ENCODE measurements at regions not wholly inside any gene's neighbourhood (a gene's known extent, or its start where the extent isn't known, plus 50 kb on each side); places are given as distances from the start of the nearest gene placed in this dataset.

DNA sequence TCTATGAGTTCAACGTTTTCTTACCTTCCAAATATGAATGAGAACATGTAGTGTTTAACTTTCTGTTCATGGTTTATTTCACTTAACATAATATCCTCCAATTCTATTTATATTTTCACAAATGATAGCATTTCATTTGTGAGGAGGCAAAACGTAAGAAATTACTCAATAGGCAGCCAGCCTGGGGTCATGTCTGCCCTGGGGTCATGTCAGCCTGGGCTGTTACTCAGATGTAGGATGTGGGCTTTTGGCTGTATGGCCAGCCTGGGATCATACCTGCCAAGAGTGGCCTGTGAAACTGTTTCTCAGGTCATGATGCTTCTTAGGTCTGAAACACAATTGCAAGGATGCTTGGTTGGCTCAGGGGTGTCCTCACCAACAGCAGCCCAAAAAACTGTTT, 187.0 kb downstream of the FBXO8 start:
- no peaks in the 10 kb centered on the region for H3K27me3 Mint-ChIP-seq (ENCODE audit: low read depth)
- no peak for DNase-seq (ENCODE audit: low spot score)
- no peaks in the 10 kb centered on the region for H3K36me3 Mint-ChIP-seq (ENCODE audit: low read depth)
- no peak overlapping the region for H3K4me3 Mint-ChIP-seq (ENCODE audit: unreplicated experiment)
- TF ChIP-seq, protein P1, sequence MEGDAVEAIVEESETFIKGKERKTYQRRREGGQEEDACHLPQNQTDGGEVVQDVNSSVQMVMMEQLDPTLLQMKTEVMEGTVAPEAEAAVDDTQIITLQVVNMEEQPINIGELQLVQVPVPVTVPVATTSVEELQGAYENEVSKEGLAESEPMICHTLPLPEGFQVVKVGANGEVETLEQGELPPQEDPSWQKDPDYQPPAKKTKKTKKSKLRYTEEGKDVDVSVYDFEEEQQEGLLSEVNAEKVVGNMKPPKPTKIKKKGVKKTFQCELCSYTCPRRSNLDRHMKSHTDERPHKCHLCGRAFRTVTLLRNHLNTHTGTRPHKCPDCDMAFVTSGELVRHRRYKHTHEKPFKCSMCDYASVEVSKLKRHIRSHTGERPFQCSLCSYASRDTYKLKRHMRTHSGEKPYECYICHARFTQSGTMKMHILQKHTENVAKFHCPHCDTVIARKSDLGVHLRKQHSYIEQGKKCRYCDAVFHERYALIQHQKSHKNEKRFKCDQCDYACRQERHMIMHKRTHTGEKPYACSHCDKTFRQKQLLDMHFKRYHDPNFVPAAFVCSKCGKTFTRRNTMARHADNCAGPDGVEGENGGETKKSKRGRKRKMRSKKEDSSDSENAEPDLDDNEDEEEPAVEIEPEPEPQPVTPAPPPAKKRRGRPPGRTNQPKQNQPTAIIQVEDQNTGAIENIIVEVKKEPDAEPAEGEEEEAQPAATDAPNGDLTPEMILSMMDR (IDR thresholded peaks at IDR 0.05), result no peak
- no peaks in the 10 kb centered on the region for H3K4me1 Mint-ChIP-seq (ENCODE audit: low read depth)
- peaks cover 8% of the 10 kb centered on the region for H3K9me3 Mint-ChIP-seq (ENCODE audit: low read depth)
- no peak overlapping the region for H3K27ac Mint-ChIP-seq (ENCODE audit: unreplicated experiment)

DNA sequence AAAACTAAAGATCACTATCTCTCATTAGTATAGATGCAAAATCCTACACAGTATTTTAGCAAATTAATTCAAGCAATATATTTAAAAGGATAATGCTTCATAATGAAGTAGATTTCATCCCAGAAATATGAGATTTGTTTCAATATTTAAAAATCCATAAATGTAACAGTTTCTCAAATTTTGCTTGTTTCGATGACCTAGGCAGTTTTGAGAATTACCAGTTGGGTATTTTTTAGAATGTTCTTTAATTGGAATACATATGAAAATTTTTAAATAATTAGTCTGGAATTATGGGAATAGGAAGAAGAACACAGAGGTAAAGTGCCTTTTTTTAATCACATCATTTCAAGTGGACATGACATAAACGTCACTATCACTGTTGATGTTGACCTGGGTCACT, 192.3 kb downstream of the FBXO8 start:
- peaks cover 8% of the 10 kb centered on the region for H3K9me3 Mint-ChIP-seq (ENCODE audit: low read depth)
- TF ChIP-seq, protein P1 (IDR thresholded peaks at IDR 0.05), result no peak
- peaks cover 10% of the 10 kb centered on the region for H3K27me3 Mint-ChIP-seq (ENCODE audit: low read depth)
- H3K27ac Mint-ChIP-seq (ENCODE audit: unreplicated experiment), result no peak overlapping the region
- H3K4me3 Mint-ChIP-seq (ENCODE audit: unreplicated experiment), result no peak overlapping the region
- DNase-seq (ENCODE audit: low spot score), result no peak
- no peaks in the 10 kb centered on the region for H3K36me3 Mint-ChIP-seq (ENCODE audit: low read depth)
- no peaks in the 10 kb centered on the region for H3K4me1 Mint-ChIP-seq (ENCODE audit: low read depth)

DNA sequence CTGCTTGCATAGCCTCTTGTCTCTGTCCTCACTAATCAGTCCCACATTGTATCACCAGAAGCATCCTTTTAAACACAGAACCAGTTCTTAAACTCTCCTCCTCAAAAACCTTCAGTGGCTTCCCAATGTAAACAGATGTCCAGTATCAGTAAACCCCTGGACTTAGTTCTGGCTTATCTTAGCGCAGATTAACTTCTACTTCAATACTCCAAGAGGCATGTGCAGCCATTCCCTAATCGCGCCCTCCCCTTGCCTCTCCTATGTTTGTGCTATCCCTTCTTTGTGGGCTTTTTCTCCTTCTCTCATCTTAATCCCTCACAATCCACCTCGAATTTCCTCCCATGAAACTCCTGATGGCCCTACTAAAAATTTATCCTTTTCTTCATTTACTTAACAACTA, 193.8 kb downstream of the FBXO8 start:
- Mint-ChIP-seq H3K36me3 (ENCODE audit: low read depth) (no peaks in the 10 kb centered on the region), H3K4me1 (ENCODE audit: low read depth) (no peaks in the 10 kb centered on the region)
- TF ChIP-seq, protein P1 (IDR thresholded peaks at IDR 0.05), result no peak

DNA sequence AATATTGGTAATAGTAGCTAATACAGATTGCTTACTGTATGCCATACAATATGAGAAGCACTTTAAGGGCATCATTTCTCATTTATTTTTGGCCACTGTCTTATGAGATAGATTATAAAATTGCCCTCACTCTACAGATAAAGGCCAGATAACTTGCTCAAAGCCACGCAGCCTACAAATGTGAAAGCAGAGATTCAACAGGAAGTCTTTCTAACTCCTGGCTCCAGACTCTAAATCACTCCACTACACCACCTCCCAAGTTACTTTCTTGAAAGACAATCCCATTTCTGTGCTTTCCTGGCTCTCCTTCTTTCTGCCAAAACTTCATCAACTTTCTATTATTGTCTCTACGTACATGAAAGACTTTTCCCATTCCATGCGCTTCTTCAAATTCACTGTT, 194.7 kb downstream of the FBXO8 start:
- H3K27ac Mint-ChIP-seq (ENCODE audit: unreplicated experiment), result no peak overlapping the region
- H3K9me3 Mint-ChIP-seq (ENCODE audit: low read depth), result peaks cover 8% of the 10 kb centered on the region
- H3K27me3 Mint-ChIP-seq (ENCODE audit: low read depth), result peaks cover 12% of the 10 kb centered on the region
- H3K4me1 Mint-ChIP-seq (ENCODE audit: low read depth), result no peaks in the 10 kb centered on the region
- no peak for DNase-seq (ENCODE audit: low spot score)
- TF ChIP-seq, protein P1 (IDR thresholded peaks at IDR 0.05), result no peak
- H3K36me3 Mint-ChIP-seq (ENCODE audit: low read depth), result no peaks in the 10 kb centered on the region
- H3K4me3 Mint-ChIP-seq (ENCODE audit: unreplicated experiment), result no peak overlapping the region

More for the DNA sequence above, 193.8 kb downstream of the FBXO8 start:
- no peak overlapping the region for H3K4me3 Mint-ChIP-seq (ENCODE audit: unreplicated experiment)
- no peak overlapping the region for H3K27ac Mint-ChIP-seq (ENCODE audit: unreplicated experiment)
- DNase-seq (ENCODE audit: low spot score), result no peak
- peaks cover 8% of the 10 kb centered on the region for H3K9me3 Mint-ChIP-seq (ENCODE audit: low read depth)
- H3K27me3 Mint-ChIP-seq (ENCODE audit: low read depth), result peaks cover 12% of the 10 kb centered on the region

DNA sequence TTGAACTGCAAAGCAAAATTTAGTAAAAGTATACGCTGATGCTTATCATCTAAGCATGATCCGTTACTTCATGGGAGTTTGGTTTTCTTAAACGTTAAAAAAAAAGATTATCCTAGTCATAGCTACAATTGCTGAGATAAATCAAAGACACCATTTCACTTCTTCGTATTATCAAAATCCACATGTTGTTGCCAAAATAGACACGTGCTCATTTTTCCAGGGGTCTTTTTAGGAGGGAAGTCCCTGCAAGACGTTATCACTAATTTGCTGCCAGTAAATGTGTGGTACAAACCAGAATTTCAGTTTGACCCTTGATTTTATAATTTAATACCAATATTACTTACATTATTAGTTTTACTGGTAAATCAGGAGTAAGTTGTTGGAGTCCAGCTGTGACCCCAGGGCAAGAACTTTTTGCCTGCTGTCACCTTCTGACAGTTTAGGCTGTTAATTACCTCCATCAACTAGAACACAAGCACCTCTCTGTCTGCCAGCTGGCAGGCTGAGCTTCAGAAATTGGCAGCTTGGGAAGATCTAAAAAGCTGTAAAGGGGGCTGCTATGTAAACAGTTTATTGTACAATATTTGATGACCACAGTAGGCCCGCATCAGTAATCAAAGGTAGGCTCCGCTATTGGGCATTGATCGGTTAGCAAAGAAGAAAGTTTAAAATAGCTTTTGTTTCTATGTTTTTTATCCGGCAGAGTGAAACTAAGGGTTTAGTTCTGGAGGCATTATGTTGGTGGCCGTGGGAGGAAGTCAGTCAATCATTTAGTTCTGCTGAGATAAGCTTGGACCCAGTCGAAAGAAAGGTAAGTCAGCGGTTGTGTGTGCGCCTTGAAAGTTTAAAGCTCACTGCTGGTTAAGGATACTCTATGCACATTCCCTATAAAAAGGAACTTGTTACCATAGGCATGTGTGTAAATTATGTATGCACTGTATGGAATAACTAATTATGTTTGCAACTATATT, 196.4 kb downstream of the FBXO8 start:
- Mint-ChIP-seq H3K27me3 (ENCODE audit: low read depth) (peaks cover 12% of the 10 kb centered on the region), H3K4me3 (ENCODE audit: unreplicated experiment) (no peak overlapping the region), H3K9me3 (ENCODE audit: low read depth) (no peaks in the 10 kb centered on the region), H3K36me3 (ENCODE audit: low read depth) (no peaks in the 10 kb centered on the region), H3K4me1 (ENCODE audit: low read depth) (no peaks in the 10 kb centered on the region), H3K27ac (ENCODE audit: unreplicated experiment) (no peak overlapping the region)
- TF ChIP-seq, protein P1 (IDR thresholded peaks at IDR 0.05), result no peak
- DNase-seq (ENCODE audit: low spot score), result no peak

All from chondrocyte (in vitro differentiated cells).